8988T (cell line): ENCODE measurements at regions not wholly inside any gene's neighbourhood (a gene's known extent, or its start where the extent isn't known, plus 50 kb on each side); places are given as distances from the start of the nearest gene placed in this dataset.
"Not testable (repeated sequence)": the region's sequence is repeated elsewhere in the genome, so short reads cannot be mapped to it uniquely, and the experiment has no call there.

Experiments used
- DNase-seq: peaks from one replicate; pipeline ENCODE4 v3.0.0; 2011

- DNase-seq = no peak
These were observed 1185.8 kb upstream of the ALCAM start for GRCh38 chr3:104180906-104181305.

GRCh38 chr3:104190681-104191080 lies 1176.0 kb upstream of the ALCAM start:
- no peak for DNase-seq

GRCh38 chr3:104198131-104198530 lies 1168.6 kb upstream of the ALCAM start:
- DNase-seq = no peak

GRCh38 chr3:104206925-104207324 lies 1159.8 kb upstream of the ALCAM start:
- DNase-seq = no peak

GRCh38 chr3:104214277-104214676 lies 1152.4 kb upstream of the ALCAM start:
- DNase-seq = no peak

- no peak for DNase-seq
These were observed 1151.8 kb upstream of the ALCAM start for GRCh38 chr3:104214937-104215336.

- DNase-seq = not testable (repeated sequence)
These were observed 1147.7 kb upstream of the ALCAM start for GRCh38 chr3:104219046-104219445.

- no peak for DNase-seq
These were observed 1132.1 kb upstream of the ALCAM start for GRCh38 chr3:104234442-104235194.

- DNase-seq = no peak
These were observed 1122.0 kb upstream of the ALCAM start for GRCh38 chr3:104244680-104245220.

- DNase-seq = no peak
These were observed 1121.4 kb upstream of the ALCAM start for GRCh38 chr3:104245261-104245660.

GRCh38 chr3:104245981-104246380 lies 1120.7 kb upstream of the ALCAM start:
- DNase-seq = no peak

- DNase-seq = no peak
These were observed 1109.2 kb upstream of the ALCAM start for GRCh38 chr3:104257486-104257885.

- DNase-seq = no peak
These were observed 1103.2 kb upstream of the ALCAM start for GRCh38 chr3:104263477-104263876.

- not testable (repeated sequence) for DNase-seq
These were observed 1100.5 kb upstream of the ALCAM start for GRCh38 chr3:104266219-104266618.

- no peak for DNase-seq
These were observed 1096.9 kb upstream of the ALCAM start for GRCh38 chr3:104269771-104270170.

- no peak for DNase-seq
These were observed 1093.6 kb upstream of the ALCAM start for GRCh38 chr3:104273046-104273649.

GRCh38 chr3:104275199-104275598 lies 1091.5 kb upstream of the ALCAM start:
- DNase-seq = no peak

GRCh38 chr3:104279617-104280016 lies 1087.1 kb upstream of the ALCAM start:
- DNase-seq = no peak

GRCh38 chr3:104281713-104282112 lies 1085.0 kb upstream of the ALCAM start:
- no peak for DNase-seq

GRCh38 chr3:104286645-104287044 lies 1080.1 kb upstream of the ALCAM start:
- DNase-seq = no peak

- no peak for DNase-seq
These were observed 1075.3 kb upstream of the ALCAM start for GRCh38 chr3:104291437-104291851.

GRCh38 chr3:104291878-104292277 lies 1074.8 kb upstream of the ALCAM start:
- no peak for DNase-seq

GRCh38 chr3:104297617-104298016 lies 1069.1 kb upstream of the ALCAM start:
- DNase-seq = no peak

- DNase-seq = no peak
These were observed 1068.0 kb upstream of the ALCAM start for GRCh38 chr3:104298662-104299061.
